Adrenal gland (tissue), 5 donors: ENCODE measurements at regions not wholly inside any gene's neighbourhood (a gene's known extent, or its start where the extent isn't known, plus 50 kb on each side); places are given as distances from the start of the nearest gene placed in this dataset.

Experiments used
- POLR2A ChIP-seq, 2 donors: fragments of 450-650 bp; IDR thresholded peaks; one replicate each; pipeline ENCODE4 v1.6.1; 2017; ENCODE audit warnings: antibody characterized with exemption in 2 of 2, mild to moderate bottlenecking in 2 of 2, moderate library complexity in 1 of 2
- TF ChIP-seq, protein P1 (sequence below), 6 experiments: fragments of 450-650 bp in 4 of 6; fragments of 200-600 bp in 2 of 6; sonication (generic) in 1 of 6; IDR thresholded peaks; 1 replicate in 5 of 6; 2 replicates in 1 of 6; pipeline versions ENCODE4 v1.5.1 to v1.8.0; 2016 to 2021; ENCODE audit warnings: antibody characterized with exemption in 6 of 6, mild to moderate bottlenecking in 2 of 6, moderate library complexity in 1 of 6
- donor health status: DM: no; HTN: no; CAD: no.

DNA sequence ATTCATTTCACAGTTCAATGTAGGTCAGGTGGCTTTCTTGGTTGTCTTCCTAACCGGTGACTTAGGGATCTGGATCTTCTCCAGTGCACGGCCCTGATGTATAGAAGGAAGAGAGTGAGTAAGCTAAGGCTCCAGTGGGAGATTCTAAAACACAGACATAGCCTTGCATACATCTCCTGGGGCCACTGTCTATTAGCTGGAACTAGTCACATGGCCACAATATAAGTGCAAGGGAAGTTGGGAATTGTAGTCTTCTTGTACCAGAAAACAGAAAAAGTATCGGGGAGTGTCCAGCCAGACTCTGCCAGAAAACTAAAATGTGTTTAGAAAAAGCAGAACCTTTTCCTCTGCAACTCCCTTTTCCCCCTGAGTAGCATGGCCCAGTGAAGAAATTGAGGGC is 531.6 kb downstream of the VRK1 start:
- TF ChIP-seq, protein P1, sequence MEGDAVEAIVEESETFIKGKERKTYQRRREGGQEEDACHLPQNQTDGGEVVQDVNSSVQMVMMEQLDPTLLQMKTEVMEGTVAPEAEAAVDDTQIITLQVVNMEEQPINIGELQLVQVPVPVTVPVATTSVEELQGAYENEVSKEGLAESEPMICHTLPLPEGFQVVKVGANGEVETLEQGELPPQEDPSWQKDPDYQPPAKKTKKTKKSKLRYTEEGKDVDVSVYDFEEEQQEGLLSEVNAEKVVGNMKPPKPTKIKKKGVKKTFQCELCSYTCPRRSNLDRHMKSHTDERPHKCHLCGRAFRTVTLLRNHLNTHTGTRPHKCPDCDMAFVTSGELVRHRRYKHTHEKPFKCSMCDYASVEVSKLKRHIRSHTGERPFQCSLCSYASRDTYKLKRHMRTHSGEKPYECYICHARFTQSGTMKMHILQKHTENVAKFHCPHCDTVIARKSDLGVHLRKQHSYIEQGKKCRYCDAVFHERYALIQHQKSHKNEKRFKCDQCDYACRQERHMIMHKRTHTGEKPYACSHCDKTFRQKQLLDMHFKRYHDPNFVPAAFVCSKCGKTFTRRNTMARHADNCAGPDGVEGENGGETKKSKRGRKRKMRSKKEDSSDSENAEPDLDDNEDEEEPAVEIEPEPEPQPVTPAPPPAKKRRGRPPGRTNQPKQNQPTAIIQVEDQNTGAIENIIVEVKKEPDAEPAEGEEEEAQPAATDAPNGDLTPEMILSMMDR (IDR thresholded peaks at IDR 0.05) = no peak
- TF ChIP-seq POLR2A (IDR thresholded peaks at IDR 0.05) = no peak
